GM18519 (cell line): ENCODE measurements at regions not wholly inside any gene's neighbourhood (a gene's known extent, or its start where the extent isn't known, plus 50 kb on each side); places are given as distances from the start of the nearest gene placed in this dataset.
"Not testable (repeated sequence)": the region's sequence is repeated elsewhere in the genome, so short reads cannot be mapped to it uniquely, and the experiment has no call there.

Source experiments
- ATAC-seq: cut with Tn5 transposase; IDR thresholded peaks from one replicate; pipeline ENCODE4 v1.9.1; 2021; ENCODE audit warnings: mild to moderate bottlenecking, moderate library complexity; ENCODE audit not compliant: unreplicated experiment, low FRiP score

DNA sequence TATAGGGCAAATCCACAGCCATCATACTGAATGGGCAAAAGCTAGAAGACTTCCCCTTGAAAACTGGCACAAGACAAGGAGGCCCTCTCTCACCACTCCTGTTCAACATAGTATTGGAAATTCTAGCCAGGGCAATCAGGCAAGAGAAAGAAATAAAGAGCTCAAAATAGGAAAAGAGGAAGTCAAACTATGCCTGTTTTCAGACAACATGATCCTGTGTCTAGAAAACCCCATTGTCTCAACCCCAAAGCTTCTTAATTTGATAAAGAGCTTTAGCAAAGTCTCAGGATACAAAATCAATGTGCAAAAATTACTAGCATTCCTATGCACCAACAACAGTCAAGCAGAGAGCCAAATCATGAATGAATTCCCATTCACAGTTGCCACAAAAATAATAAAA is 160.3 kb downstream of the CXXC4 start:
- no peak for ATAC-seq

DNA sequence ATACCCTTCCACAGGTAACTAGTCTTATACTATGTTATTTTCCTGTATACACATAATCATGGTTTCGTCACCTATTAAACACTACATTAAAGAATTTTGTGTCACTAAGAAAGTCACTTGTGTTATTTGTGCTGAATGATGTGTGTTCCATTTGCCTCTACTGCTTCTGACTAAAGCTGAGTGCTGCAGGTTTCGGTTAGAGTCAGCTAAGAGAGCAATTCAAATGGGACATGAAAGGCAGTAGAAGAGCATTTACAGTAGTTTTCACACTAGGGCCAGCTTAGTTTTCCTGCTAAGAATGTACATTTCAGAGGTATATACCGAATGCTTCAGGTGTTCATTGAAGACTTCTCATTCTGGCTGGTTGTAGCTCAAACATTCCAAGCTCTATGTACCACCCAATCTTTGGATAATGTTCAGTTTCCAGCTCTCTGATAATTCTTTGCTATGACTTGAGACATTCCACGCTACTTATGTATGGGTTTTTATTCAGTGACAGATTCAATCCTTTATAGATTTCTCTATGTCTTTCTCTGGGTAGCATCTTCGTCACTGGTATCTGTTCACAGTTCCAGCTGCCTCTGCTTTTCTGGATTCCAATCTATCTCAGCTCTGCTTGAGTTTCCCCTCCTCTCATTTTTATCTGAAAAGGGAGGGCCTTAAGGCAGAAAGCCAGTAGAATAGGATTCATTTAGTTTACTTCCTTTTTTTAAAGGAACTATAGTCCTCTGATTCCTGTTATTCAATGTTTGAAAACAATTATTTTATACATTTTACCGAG is 164.4 kb downstream of the CXXC4 start:
- peak; percentile 71 for ATAC-seq

DNA sequence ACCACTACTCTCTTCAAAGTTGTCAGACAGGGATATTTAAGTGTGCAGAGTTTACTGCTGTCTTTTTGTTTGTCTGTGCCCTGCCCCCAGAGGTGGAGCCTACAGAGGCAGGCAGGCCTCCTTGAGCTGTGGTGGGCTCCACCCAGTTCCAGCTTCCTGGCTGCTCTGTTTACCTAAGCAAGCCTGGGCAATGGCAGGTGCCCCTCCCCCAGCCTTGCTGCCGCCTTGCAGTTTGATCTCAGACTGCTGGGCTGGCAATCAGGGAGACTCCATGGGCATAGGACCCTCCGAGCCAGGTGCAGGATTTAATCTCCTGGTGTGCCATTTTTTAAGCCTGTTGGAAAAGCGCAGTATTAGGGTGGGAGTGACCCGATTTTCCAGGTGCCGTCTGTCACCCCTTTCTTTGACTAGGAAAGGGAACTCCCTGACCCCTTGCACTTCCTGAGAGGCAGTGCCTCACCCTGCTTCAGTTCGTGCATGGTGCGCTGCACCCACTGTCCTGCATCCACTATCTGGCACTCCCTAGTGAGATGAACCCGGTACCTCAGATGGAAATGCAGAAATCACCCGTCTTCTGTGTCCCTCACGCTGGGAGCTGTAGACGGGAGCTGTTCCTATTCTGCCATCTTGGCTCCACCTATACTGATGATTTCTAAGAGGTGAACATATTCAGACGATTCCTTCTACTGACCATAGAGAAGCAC is 167.6 kb downstream of the CXXC4 start:
- ATAC-seq: not testable (repeated sequence)

DNA sequence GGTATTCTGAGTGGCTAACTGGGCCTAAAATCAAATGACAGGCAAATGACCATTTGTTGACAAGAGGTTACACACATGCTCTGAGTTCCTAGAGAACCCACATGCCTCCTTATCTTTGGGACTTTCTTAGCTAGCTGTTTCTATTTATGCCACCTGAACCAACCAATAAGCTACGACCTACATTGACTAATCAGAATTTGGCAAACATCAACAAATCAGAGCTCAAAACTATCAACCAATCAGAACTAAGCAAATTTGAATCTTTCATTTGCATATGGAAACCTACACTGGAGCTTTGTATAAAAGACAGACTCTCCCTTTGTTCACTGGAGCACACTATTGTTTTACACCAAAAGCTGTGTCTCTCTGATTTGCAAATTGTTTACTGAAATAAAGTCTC is 192.0 kb downstream of the CXXC4 start:
- ATAC-seq: no peak

DNA sequence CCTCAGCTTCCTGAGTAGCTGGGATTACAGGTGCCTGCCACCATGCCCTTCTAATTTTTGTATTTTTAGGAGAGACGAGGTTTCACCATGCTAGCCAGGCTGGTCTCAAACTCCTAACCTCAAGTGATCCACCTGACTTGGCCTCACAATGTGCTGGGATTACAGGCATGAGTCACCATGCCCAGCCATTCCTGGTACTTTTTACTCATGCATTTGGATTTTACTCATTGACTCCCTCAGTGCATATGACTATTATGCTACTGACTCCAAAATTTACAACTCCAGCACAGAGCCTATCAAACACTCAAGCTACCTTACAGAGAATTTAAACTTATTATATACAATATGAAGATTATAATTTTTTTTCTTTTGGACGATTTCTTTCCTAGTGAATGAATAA is 199.9 kb downstream of the CXXC4 start:
- no peak for ATAC-seq

DNA sequence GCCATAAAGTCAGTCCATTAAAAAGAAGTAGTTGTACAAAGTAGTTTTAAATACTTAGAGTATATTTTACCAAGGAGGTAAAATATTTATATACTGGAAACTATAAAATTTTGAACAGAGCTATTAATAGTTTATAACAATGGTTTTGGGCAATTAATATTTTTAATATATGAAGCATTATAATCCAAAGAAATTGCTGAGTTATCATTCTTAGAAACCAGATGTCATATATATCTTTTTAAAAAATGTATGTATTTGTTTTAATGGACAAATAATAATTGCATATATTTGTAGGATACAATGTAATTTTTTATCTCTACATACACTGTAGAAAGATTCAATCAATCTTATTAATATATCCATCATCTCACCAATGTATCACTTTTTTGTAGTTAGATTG is 207.8 kb downstream of the CXXC4 start:
- ATAC-seq: no peak

DNA sequence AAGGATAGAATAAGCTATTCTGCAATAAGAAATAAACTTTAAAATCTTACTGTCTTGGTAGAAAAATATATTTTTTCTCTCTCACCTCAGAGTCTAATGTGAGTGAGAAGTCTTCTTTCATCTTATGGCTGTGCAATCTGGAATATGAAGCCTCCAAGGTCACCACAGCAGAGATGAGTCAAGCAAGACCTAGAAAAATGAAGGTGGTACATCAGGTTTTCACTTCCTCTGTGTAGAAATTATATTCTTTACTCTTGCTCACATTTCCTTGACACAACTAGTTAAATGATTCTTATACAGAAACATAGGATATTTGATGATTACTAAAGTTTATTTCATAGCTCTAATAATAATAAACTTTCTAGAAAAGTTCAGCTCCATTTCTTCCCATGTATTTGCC is 211.4 kb downstream of the CXXC4 start:
- no peak for ATAC-seq

DNA sequence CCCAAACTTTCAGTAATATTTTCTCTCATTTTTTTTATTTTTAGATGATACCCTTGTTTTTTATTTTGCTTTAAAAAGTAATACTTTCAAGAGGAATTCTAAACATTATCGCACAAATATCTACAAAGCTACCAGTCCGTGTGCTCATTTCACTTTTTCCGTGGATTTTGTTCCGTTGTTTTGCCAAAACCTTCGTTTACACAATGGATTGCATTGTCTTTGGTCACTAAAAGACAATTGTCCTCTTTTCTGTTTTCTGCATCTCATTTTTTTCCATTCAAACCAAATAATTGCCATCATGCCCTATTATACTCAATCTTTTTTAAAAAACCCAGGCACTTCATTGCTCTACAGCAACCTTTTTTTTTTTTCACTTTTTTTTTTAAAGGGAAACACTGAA is 214.9 kb downstream of the CXXC4 start:
- ATAC-seq: no peak

DNA sequence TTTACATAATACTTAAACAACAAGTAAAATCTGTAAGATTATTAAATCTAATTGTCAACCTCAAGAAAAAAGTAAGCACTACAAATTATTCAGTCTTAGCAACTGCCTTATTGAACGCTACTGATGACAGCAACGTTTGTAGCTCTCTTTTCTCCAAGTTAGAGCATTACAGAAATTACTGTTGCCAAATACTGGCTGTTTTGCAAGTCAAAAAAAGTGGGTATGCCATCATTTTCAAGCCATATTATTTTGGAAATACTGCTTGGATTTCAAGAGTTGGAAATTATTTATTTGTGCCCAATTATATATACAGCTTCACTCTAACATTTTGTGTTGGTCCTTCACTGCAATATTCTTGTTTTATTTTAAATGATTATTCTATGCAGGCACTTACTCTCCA is 221.7 kb downstream of the CXXC4 start:
- no peak for ATAC-seq

DNA sequence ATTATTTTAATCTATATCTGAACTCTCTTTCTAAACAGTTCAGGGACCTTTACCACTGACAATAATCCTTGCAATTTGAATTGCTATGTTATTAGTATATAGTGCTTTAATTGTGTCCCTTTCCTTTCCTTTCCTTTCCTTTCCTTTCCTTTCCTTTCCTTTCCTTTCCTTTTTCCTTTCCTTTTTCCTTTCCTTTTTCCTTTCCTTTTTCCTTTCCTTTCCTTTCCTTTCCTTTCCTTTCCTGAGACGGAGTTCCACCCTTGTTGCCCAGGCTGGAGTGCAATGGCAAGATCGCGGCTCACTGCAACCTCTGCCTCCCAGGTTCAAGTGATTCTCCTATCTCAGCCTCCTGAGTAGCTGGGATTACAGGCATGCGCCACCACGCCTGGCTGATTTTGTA is 225.1 kb downstream of the CXXC4 start:
- not testable (repeated sequence) for ATAC-seq

DNA sequence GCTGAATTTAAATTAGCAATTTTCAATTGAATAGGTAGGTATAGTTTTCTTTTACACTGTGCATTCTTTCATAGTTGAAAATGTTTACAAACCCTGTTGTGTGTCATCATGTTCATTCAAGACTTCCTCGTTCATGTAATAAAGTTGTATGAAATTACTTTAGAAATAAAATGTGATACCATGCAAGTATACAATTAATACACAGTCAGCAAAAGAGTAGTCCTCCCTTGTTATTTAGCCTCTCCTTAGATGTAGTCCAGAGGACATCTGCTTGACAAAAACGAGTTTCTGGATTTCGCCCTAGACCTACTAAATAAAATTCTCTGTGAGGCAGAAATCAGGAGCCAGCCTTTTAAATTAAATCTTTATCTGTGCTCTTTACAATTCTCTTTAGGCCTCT is 231.6 kb downstream of the CXXC4 start:
- ATAC-seq: no peak

DNA sequence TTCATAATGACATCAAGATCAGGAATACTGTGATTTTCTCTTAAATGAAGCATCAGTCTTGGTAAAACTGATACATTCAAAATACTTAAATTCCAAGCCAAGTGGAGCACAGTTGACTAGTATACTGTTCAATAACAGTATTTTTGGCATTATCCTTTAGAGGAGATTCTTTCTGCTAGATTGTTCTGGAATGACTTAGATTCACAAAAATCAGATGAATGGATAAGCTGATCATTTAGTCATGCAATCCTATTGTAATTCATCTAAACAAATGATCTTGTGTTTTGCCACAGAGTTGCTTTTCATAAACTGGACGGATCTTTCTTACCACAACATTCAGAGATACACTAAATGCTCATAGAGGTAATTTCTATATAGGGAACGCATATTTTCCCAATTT is 232.0 kb downstream of the CXXC4 start:
- ATAC-seq: no peak

DNA sequence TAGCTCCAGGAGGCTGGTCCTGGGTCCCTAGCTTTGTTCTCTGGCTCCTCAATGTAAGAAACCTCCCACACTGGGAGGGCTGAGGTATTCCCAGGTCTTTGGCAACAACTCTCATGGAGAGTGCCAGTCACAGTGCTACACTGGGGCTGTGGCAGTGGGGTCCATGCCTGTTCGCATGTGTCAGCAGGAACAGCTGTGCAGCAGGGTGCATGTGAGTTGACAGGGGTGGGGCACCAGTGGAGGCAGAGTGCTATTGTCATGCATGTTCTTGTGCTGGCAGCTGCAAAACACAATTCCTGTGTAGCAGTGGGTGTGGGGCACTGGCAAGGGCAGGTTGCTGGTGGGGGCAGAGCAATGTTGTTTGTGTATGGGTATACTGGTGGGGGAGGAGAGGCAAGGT is 246.0 kb downstream of the CXXC4 start:
- no peak for ATAC-seq

DNA sequence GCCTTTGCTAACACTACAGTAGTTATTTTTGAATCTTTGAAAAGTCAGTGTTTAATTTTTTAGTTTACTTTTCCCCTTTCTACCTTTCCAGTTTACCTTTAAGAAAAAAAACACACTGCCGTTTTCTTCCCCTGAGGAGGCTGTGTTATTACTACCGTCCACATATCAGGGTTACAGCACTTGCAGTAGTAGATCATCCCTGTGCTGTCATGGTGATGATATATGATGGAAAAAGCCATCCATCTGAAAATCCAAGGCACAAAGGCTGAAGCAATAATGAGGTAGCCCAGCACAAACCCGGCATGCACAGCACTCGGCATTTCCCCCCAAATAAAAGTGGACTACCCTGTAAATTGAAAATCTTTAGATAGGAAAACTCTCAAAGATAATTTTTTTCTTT is 258.7 kb downstream of the CXXC4 start:
- ATAC-seq: no peak

DNA sequence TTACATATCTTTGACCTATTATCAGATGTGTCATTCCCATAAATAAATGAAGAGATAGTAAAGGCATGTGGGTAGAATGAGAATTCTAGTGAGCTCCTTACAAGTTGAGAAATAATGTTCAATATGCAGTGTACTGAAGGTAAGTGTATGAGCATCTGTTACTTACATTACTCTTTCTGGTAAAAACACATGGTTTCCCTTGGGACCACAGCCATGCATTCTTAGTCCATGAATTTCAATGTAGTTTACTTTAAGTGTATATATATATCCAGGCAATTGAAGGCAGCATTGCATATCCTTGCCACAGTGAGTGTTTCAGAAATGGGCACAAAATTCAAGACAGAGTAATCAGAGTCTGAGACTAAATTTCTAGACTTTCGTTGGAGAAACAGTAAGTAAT is 277.2 kb downstream of the CXXC4 start:
- no peak for ATAC-seq

DNA sequence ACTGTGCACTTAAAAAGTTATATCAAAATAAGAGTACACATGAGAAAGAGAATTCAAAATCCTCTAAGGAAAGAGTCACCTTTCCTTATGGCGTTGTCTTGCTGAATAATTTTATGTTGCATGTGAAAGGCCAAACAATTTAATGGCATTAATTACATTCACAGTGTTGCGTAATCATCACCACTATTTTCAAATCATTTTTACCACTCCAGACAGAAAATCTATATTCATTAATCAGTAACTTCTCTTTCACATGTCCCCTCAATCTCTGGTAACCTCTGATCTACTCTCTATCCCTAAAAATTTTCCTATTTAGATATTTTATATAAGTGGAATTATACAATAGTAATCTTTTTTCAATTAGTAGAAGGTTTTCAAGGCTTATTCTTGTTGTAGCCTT is 283.0 kb downstream of the CXXC4 start:
- no peak for ATAC-seq

DNA sequence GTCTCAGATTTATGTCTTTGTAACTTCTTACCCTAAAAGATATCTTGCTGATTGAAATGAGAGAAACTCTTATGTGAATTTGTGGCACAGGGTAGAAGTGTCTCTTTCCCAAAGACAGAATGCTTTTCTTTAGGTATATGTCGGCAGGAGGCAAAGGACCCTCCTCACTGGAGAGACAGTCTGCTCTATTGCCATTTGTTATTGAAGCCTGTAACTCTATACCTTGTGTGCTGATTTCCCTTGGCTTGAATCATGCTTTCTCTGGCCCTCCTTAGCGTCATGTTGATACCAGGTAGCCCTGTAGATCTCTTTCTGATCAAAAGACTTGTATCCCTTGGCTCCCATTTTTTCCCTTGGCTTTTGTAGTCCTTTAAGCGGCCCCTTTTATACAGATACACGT is 284.3 kb downstream of the CXXC4 start:
- no peak for ATAC-seq

DNA sequence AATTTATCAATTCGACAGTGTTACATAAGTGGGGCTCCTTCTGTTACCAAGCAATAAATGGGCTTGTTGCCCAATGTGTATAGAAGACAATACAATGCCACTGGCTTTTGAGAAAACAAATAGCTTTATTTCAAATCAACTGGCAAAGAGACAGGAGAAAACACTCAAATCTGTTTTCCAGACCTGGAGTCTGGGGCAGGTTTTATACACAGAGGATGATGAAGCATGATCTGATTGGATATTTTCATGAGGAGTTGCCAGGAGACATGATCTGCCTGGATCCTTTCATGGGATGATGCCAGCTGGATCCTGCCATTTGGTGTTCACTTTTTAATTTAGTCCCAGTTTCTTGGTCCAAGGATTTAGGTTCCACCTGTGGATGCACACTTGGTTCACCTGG is 287.9 kb downstream of the CXXC4 start:
- no peak for ATAC-seq

DNA sequence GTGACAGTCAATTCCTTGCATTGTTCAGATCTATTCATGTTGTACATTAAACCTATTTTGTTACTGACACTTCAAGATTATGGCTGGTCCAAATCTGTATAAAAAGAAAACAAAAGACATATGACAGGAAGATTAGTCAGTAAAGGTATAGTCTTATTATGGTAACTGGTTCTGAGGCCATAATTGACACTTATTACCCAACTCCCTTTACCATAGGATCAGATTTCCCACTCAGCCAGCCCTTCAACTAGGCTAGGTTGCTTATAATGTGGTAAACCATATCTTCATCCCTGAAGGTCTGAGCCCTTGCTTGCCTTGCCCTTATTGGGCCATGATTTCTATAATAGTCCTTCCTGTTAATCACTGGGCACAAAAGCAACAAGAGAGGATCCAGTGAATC is 289.6 kb downstream of the CXXC4 start:
- no peak for ATAC-seq

DNA sequence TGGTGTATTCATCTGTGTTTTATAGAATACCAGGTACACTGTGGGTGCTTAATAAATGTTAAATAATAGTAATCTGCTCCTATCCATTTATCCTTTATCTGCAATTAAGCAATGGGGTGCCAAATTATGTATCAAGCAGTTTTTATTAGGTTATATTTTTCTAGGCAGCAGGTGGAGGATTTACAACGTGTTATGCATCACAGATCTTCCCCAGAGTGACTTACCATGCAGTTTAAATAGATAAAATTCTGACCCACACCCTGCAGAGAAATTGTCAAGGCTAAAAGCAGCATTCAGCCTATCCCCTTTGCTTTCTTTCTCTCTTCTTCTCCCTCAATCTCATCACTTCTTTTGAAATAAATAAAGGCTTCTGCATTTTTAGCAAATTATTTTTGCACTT is 306.4 kb downstream of the CXXC4 start:
- ATAC-seq: no peak

DNA sequence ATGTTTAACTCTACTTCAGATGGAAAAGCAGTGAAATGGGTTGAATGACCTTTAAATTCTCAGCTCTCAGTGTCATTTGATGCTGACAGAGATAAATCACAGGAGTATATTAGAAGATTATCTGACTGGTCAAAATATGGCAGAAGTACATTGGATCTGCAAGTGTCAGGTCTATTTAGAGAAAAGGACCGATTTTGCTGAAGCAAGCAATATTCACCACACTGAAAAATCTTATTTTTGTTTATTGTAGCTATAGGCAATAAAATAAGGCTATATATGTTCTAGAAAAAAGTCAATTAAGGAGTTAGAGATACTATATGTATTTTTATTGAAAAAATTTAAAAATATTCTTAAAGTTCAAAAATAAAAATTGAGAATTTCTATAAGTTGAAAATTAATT is 325.3 kb downstream of the CXXC4 start:
- ATAC-seq: no peak

DNA sequence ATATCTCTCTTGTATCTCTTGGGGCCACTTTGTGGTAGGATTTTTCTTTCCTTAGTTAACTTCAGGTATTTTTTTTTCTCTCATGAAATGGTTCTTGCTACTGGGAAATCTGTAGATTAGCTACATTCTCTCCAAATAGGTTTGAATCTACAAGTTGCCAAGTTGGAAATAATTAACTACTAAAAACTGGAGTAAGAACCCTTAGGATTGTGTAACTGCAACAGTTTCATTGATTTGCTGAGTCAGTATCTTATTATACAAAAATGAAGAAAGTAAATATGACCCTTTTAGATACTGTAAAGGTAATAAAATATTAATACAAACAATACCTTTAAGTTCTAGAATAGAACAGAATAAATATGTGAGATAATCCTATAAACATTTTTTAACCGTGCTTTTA is 327.9 kb downstream of the CXXC4 start:
- no peak for ATAC-seq
